ENCODE measurements at regions not wholly inside any gene's neighbourhood (a gene's known extent, or its start where the extent isn't known, plus 50 kb on each side); places are given as distances from the start of the nearest gene placed in this dataset.

DNA sequence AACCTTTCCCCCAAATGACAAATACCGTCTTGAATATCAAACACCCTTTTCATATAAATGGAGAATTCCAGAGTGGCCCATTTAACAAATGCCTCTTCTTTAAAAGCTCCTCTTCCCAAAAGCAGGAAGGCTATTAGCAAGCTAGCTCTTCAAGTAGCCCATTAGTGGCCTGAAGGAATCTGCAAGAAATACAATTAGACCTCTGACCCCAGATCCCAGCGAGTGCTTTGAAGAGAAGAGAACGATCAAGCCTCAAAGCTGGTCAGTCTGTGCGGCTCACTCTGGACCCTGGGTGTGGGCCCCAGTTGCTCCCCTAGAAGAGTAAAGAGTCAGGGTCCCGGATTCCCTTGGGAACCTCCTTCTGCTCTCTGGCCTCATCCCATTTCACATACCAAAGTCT lies 325.6 kb downstream of the NUAK1 start:
- no peaks in the 10 kb centered on the region for H3K4me1 ChIP-seq (ENCODE audit: control insufficient read depth, extremely low read depth, insufficient read depth, low read length)
- H4K20me1 ChIP-seq (ENCODE audit: control insufficient read depth, extremely low read depth, insufficient read depth, low read length), result no peaks in the 10 kb centered on the region
- H3K4me2 ChIP-seq (ENCODE audit: extremely low read depth, insufficient read depth, low read length), result no peak overlapping the region
- no peak for DNase-seq (ENCODE audit: low read depth in 2 of 2)
- H3K79me2 ChIP-seq (ENCODE audit: control insufficient read depth, insufficient read depth, low read length), result no peaks in the 10 kb centered on the region
- H3K27ac ChIP-seq (ENCODE audit: insufficient read depth, low read length), result no peak overlapping the region
- no peak overlapping the region for H3K9ac ChIP-seq (ENCODE audit: insufficient read depth, low read length)
- no peaks in the 10 kb centered on the region for H3K27me3 ChIP-seq (ENCODE audit: control insufficient read depth, insufficient read depth, low read length)
- no peak overlapping the region for H3K4me3 ChIP-seq (replicated peaks in 1 of 4; ENCODE audit: control extremely low read depth in 1 of 4, insufficient read depth in 1 of 4, low read depth in 3 of 4, low read length in 4 of 4)
- no peaks in the 10 kb centered on the region for H3K36me3 ChIP-seq (ENCODE audit: control insufficient read depth, insufficient read depth, low read length)
- H2AFZ ChIP-seq (ENCODE audit: low read length), result no peak overlapping the region
- no peaks in the 10 kb centered on the region for H3K9me3 ChIP-seq (ENCODE audit: control insufficient read depth, insufficient read depth, low read depth, low read length)
- no peak for TF ChIP-seq EZH2 (IDR thresholded peaks at IDR 0.05; ENCODE audit: low read length, missing control alignments)
- TF ChIP-seq, protein P1, sequence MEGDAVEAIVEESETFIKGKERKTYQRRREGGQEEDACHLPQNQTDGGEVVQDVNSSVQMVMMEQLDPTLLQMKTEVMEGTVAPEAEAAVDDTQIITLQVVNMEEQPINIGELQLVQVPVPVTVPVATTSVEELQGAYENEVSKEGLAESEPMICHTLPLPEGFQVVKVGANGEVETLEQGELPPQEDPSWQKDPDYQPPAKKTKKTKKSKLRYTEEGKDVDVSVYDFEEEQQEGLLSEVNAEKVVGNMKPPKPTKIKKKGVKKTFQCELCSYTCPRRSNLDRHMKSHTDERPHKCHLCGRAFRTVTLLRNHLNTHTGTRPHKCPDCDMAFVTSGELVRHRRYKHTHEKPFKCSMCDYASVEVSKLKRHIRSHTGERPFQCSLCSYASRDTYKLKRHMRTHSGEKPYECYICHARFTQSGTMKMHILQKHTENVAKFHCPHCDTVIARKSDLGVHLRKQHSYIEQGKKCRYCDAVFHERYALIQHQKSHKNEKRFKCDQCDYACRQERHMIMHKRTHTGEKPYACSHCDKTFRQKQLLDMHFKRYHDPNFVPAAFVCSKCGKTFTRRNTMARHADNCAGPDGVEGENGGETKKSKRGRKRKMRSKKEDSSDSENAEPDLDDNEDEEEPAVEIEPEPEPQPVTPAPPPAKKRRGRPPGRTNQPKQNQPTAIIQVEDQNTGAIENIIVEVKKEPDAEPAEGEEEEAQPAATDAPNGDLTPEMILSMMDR (conservative IDR thresholded peaks at IDR 0.05 in 1 of 2, IDR thresholded peaks at IDR 0.05 in 1 of 2; ENCODE audit: low read depth in 1 of 2, low read length in 2 of 2), result no peak

DNA sequence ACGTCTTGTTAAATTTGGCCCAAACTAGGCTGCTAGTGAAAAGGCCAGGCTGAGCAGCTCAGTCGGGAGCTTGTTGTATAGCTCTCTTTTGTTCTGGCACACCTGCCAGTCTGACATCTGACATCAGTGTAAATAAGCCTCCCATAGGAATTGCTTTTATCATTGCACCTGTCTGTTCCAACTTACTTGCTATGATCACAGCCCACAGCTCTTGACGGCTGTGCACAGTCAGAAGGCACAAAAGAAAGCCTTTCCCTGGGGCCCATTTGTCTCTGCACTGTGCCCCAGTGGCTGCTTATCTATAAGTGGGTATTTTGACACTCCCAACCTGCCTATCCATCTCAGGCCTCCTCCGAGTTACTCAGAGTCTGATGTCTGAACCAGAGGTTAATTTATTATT lies 324.5 kb downstream of the NUAK1 start:
- Histone ChIP-seq H3K4me1 (ENCODE audit: control insufficient read depth, extremely low read depth, insufficient read depth, low read length) (no peaks in the 10 kb centered on the region), H4K20me1 (ENCODE audit: control insufficient read depth, extremely low read depth, insufficient read depth, low read length) (no peaks in the 10 kb centered on the region), H3K9ac (ENCODE audit: insufficient read depth, low read length) (no peak overlapping the region), H3K27me3 (ENCODE audit: control insufficient read depth, insufficient read depth, low read length) (no peaks in the 10 kb centered on the region), H3K9me3 (ENCODE audit: control insufficient read depth, insufficient read depth, low read depth, low read length) (no peaks in the 10 kb centered on the region), H3K27ac (ENCODE audit: insufficient read depth, low read length) (no peak overlapping the region), H3K79me2 (ENCODE audit: control insufficient read depth, insufficient read depth, low read length) (no peaks in the 10 kb centered on the region), H3K4me2 (ENCODE audit: extremely low read depth, insufficient read depth, low read length) (no peak overlapping the region), H3K4me3 (replicated peaks in 1 of 4; ENCODE audit: control extremely low read depth in 1 of 4, insufficient read depth in 1 of 4, low read depth in 3 of 4, low read length in 4 of 4) (no peak overlapping the region), H3K36me3 (ENCODE audit: control insufficient read depth, insufficient read depth, low read length) (no peaks in the 10 kb centered on the region), H2AFZ (ENCODE audit: low read length) (no peak overlapping the region)
- no peak for TF ChIP-seq EZH2 (IDR thresholded peaks at IDR 0.05; ENCODE audit: low read length, missing control alignments)
- no peak for DNase-seq (ENCODE audit: low read depth in 2 of 2)

DNA sequence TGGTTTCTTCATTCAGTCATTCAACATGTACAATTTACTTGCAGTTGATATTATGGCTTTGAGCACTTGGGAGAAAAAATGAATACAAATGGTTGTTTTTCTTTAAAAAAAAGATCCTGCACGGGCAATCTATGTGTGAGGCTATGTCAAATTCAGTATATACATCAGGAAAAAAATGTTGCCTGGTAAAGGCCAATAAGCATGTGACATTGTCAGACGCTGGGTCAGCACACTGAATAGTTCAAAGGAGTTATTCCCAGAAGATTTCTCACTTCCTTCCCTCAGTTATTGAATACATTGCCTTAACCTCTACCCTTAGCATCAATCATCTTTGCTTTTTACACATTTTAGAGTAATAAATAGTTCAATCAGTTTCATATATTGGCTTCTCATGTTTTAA lies 319.2 kb downstream of the NUAK1 start:
- Histone ChIP-seq H3K4me1 (ENCODE audit: control insufficient read depth, extremely low read depth, insufficient read depth, low read length) (no peaks in the 10 kb centered on the region), H3K9ac (ENCODE audit: insufficient read depth, low read length) (no peak overlapping the region), H4K20me1 (ENCODE audit: control insufficient read depth, extremely low read depth, insufficient read depth, low read length) (no peaks in the 10 kb centered on the region), H3K27me3 (ENCODE audit: control insufficient read depth, insufficient read depth, low read length) (no peaks in the 10 kb centered on the region), H3K79me2 (ENCODE audit: control insufficient read depth, insufficient read depth, low read length) (no peaks in the 10 kb centered on the region), H3K36me3 (ENCODE audit: control insufficient read depth, insufficient read depth, low read length) (no peaks in the 10 kb centered on the region), H3K4me3 (replicated peaks in 1 of 4; ENCODE audit: control extremely low read depth in 1 of 4, insufficient read depth in 1 of 4, low read depth in 3 of 4, low read length in 4 of 4) (no peak overlapping the region), H3K9me3 (ENCODE audit: control insufficient read depth, insufficient read depth, low read depth, low read length) (no peaks in the 10 kb centered on the region), H2AFZ (ENCODE audit: low read length) (no peak overlapping the region), H3K4me2 (ENCODE audit: extremely low read depth, insufficient read depth, low read length) (no peak overlapping the region), H3K27ac (ENCODE audit: insufficient read depth, low read length) (no peak overlapping the region)
- DNase-seq (ENCODE audit: low read depth in 2 of 2), result no peak
- TF ChIP-seq, protein P1 (conservative IDR thresholded peaks at IDR 0.05 in 1 of 2, IDR thresholded peaks at IDR 0.05 in 1 of 2; ENCODE audit: low read depth in 1 of 2, low read length in 2 of 2), result no peak
- TF ChIP-seq EZH2 (IDR thresholded peaks at IDR 0.05; ENCODE audit: low read length, missing control alignments), result no peak

Data from fibroblast of lung (primary cell).